HG02884 (cell line): ENCODE measurements at regions not wholly inside any gene's neighbourhood (a gene's known extent, or its start where the extent isn't known, plus 50 kb on each side); places are given as distances from the start of the nearest gene placed in this dataset.

Source experiments
- ATAC-seq: cut with Tn5 transposase; IDR thresholded peaks from one replicate; pipeline ENCODE4 v1.9.1; 2021; ENCODE audit warnings: mild to moderate bottlenecking, moderate library complexity; ENCODE audit not compliant: unreplicated experiment

- ATAC-seq, result no peak
Measured at GRCh38 chr10:7478727-7479457, 68.1 kb upstream of the SFMBT2 start.

DNA sequence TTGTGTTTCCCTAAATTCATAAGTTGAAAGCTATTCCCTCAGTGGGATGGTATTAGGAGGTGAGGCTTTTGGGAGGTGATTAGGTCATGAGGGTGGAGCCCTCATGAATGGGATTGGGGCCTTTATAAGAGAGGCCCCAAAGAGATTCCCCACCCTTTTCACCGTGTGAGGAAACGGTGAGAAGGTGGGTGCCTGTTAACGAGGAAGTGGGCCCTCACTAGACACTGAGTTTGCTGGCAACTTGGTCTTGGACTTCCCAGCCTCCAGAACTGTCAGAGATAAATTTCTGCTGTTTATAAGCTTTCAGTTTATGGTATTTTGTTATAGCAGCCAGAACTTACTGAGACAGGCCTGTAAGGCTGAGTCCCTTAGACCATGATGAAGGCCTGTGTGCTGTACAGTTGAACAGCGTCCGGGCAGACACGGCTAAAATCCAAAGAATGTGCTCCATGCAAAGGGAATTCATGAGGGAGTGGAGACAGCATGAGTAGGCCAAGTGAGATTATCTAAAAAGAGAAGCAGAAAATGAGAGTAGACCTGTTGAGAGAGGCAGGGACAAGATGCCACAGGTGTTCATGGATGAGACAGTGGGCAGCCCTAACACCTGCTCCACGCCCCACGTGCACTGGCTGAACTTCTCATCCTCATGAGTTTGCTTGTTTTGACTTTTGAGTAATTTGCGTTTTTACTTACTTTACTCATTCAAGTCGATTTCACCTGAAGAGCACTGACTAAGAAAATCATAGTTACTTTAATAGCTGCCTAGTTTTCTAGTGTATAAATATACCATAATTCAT lies 66.9 kb upstream of the SFMBT2 start:
- ATAC-seq, result no peak

- ATAC-seq, result no peak
Measured at GRCh38 chr10:7475939-7476338, 65.1 kb upstream of the SFMBT2 start.

GRCh38 chr10:7475046-7475911 lies 64.4 kb upstream of the SFMBT2 start:
- no peak for ATAC-seq

DNA sequence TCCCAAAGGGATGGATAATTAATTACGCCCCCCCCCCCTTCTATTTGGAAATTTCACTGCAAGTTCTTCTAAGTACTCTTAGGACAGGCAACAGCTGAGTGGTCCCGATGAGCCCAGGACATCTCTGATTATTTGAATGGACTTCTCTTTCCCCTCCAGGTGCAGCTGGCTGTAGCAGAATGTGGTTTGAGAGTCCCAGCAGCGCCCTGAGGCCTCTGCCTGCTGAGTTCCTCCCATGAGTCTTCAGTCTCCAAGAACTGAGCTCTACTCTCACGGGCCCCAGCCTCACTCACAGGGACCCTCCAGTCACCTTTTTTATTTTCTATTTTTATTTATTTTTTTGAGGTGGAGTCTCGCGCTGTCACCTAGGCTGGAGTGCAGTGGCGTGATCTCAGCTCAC lies 63.6 kb upstream of the SFMBT2 start:
- no peak for ATAC-seq

- no peak for ATAC-seq
Measured at GRCh38 chr10:7473474-7473873, 62.6 kb upstream of the SFMBT2 start.

- ATAC-seq, result peak; percentile 82
Measured at GRCh38 chr10:7471720-7472367, 61.0 kb upstream of the SFMBT2 start.

GRCh38 chr10:7470371-7470770 lies 59.5 kb upstream of the SFMBT2 start:
- no peak for ATAC-seq

GRCh38 chr10:7467031-7467667 lies 56.3 kb upstream of the SFMBT2 start:
- no peak for ATAC-seq

GRCh38 chr10:7464691-7465090 lies 53.9 kb upstream of the SFMBT2 start:
- ATAC-seq, result no peak
